ENCODE measurements at regions not wholly inside any gene's neighbourhood (a gene's known extent, or its start where the extent isn't known, plus 50 kb on each side); places are given as distances from the start of the nearest gene placed in this dataset.

DNA sequence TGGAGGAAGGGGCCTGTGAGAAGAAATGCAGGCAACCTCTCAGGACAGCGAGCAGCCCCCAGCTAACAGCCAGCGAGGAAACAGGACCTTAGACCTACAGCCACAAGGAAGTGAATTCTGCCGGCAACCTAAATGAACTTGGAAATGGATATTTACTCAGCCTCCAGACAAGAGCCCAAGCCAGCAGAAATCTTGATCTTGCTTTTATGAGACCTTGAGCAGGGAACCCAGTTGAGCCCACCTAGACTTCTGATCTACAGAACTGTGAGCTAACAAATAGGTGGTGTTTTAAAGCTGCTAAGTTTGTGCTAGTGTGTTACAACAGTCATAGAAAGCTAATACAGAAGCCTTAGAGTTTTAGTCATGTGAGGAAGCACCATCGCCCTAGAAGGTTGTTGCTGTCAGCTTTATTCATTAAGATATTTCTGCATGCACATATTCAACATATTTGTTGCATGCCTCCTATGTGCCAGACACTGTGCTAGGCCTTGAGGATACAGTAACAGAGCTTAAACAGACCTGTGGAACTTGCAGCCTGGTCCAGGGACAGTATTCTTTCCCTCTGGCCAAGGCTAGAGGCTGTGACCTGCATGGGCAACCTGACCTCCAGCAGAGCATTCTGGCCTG lies 50.3 kb downstream of the NALF2 start:
- POLR2A ChIA-PET: no interaction called here
- Mint-ChIP-seq H3K4me3 (no peak overlapping the region), H3K4me1 (peaks cover 25% of the 10 kb centered on the region), H3K36me3 (no peaks in the 10 kb centered on the region), H3K9me3 (peaks cover 5% of the 10 kb centered on the region; the same call in 1 of the 2 replicates), H3K27ac (0 out of 2 replicates have a peak overlapping the region, but pooled peaks have one; percentile 80), H3K27me3 (ENCODE audit: low read depth) (no peaks in the 10 kb centered on the region; the same call in 1 of the 2 replicates)
- DNase-seq (ENCODE audit: low spot score) (no peak), ATAC-seq (no peak)
- no peak for TF ChIP-seq ZNF396 (CRISPR knock-in tag; IDR thresholded peaks at IDR 0.05; ENCODE audit: borderline replicate concordance)
- TF ChIP-seq, protein P1, sequence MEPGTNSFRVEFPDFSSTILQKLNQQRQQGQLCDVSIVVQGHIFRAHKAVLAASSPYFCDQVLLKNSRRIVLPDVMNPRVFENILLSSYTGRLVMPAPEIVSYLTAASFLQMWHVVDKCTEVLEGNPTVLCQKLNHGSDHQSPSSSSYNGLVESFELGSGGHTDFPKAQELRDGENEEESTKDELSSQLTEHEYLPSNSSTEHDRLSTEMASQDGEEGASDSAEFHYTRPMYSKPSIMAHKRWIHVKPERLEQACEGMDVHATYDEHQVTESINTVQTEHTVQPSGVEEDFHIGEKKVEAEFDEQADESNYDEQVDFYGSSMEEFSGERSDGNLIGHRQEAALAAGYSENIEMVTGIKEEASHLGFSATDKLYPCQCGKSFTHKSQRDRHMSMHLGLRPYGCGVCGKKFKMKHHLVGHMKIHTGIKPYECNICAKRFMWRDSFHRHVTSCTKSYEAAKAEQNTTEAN (CRISPR knock-in tag; IDR thresholded peaks at IDR 0.05): no peak
- TF ChIP-seq MXD4 (CRISPR knock-in tag; IDR thresholded peaks at IDR 0.05; ENCODE audit: borderline replicate concordance): no peak
- TF ChIP-seq FOXK1 (CRISPR knock-in tag; IDR thresholded peaks at IDR 0.05): no peak
- TF ChIP-seq, protein P2, sequence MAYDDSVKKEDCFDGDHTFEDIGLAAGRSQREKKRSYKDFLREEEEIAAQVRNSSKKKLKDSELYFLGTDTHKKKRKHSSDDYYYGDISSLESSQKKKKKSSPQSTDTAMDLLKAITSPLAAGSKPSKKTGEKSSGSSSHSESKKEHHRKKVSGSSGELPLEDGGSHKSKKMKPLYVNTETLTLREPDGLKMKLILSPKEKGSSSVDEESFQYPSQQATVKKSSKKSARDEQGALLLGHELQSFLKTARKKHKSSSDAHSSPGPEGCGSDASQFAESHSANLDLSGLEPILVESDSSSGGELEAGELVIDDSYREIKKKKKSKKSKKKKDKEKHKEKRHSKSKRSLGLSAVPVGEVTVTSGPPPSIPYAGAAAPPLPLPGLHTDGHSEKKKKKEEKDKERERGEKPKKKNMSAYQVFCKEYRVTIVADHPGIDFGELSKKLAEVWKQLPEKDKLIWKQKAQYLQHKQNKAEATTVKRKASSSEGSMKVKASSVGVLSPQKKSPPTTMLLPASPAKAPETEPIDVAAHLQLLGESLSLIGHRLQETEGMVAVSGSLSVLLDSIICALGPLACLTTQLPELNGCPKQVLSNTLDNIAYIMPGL (CRISPR knock-in tag; IDR thresholded peaks at IDR 0.05): no peak
- TF ChIP-seq ZBTB21 (CRISPR knock-in tag; IDR thresholded peaks at IDR 0.05; ENCODE audit: borderline replicate concordance): no peak
- TF ChIP-seq TP53 (CRISPR knock-in tag; IDR thresholded peaks at IDR 0.05): no peak
- no peak for TF ChIP-seq SMAD4 (CRISPR knock-in tag; IDR thresholded peaks at IDR 0.05)
- CTCF ChIA-PET: no interaction called here

DNA sequence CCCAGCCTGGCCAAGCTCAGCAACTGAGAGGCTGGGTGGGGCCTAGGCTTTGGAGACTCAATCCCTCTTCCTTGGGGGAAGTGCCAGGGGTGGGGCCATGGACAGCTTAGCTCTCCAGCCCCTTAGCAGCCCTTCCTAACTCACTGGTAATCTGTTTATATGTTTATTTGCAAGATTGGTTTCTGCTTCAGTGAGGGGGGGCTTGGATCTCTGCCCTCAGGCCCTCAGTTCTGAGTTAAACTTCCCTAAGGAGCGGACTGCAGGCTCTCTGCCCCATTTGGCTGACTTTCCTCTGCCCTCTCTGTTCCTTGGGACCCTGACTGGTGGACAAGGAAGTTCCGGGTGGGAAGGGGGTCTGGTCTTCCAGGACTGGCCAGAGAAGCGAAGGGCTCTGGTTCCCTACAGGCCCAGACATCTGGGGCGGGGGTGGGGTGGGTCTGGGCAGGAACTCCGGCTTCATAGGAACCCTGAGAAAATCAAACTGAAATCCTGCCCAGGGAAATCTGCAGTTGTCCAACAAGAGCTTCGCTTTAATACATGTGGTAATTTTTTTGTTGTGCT lies 51.4 kb downstream of the NALF2 start:
- Mint-ChIP-seq H3K9me3 (peaks cover 5% of the 10 kb centered on the region; the same call in 1 of the 2 replicates), H3K4me1 (peaks cover 25% of the 10 kb centered on the region), H3K27ac (peak overlapping the region; percentile 95), H3K27me3 (ENCODE audit: low read depth) (no peaks in the 10 kb centered on the region; the same call in 1 of the 2 replicates), H3K4me3 (peak overlapping the region; percentile 64), H3K36me3 (no peaks in the 10 kb centered on the region)
- DNase-seq (ENCODE audit: low spot score) (no peak), ATAC-seq (no peak; the same call in 1 of the 2 replicates)
- POLR2A ChIA-PET: no interaction called here
- CTCF ChIA-PET: no interaction called here
- TF ChIP-seq, protein P3, sequence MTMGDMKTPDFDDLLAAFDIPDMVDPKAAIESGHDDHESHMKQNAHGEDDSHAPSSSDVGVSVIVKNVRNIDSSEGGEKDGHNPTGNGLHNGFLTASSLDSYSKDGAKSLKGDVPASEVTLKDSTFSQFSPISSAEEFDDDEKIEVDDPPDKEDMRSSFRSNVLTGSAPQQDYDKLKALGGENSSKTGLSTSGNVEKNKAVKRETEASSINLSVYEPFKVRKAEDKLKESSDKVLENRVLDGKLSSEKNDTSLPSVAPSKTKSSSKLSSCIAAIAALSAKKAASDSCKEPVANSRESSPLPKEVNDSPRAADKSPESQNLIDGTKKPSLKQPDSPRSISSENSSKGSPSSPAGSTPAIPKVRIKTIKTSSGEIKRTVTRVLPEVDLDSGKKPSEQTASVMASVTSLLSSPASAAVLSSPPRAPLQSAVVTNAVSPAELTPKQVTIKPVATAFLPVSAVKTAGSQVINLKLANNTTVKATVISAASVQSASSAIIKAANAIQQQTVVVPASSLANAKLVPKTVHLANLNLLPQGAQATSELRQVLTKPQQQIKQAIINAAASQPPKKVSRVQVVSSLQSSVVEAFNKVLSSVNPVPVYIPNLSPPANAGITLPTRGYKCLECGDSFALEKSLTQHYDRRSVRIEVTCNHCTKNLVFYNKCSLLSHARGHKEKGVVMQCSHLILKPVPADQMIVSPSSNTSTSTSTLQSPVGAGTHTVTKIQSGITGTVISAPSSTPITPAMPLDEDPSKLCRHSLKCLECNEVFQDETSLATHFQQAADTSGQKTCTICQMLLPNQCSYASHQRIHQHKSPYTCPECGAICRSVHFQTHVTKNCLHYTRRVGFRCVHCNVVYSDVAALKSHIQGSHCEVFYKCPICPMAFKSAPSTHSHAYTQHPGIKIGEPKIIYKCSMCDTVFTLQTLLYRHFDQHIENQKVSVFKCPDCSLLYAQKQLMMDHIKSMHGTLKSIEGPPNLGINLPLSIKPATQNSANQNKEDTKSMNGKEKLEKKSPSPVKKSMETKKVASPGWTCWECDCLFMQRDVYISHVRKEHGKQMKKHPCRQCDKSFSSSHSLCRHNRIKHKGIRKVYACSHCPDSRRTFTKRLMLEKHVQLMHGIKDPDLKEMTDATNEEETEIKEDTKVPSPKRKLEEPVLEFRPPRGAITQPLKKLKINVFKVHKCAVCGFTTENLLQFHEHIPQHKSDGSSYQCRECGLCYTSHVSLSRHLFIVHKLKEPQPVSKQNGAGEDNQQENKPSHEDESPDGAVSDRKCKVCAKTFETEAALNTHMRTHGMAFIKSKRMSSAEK (CRISPR knock-in tag; IDR thresholded peaks at IDR 0.05; ENCODE audit: borderline replicate concordance): no peak
- TF ChIP-seq, protein P4, sequence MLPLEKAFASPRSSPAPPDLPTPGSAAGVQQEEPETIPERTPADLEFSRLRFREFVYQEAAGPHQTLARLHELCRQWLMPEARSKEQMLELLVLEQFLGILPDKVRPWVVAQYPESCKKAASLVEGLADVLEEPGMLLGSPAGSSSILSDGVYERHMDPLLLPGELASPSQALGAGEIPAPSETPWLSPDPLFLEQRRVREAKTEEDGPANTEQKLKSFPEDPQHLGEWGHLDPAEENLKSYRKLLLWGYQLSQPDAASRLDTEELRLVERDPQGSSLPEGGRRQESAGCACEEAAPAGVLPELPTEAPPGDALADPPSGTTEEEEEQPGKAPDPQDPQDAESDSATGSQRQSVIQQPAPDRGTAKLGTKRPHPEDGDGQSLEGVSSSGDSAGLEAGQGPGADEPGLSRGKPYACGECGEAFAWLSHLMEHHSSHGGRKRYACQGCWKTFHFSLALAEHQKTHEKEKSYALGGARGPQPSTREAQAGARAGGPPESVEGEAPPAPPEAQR (CRISPR knock-in tag; IDR thresholded peaks at IDR 0.05): no peak
- no peak for TF ChIP-seq RORB (CRISPR knock-in tag; IDR thresholded peaks at IDR 0.05)
- TF ChIP-seq, protein P5, sequence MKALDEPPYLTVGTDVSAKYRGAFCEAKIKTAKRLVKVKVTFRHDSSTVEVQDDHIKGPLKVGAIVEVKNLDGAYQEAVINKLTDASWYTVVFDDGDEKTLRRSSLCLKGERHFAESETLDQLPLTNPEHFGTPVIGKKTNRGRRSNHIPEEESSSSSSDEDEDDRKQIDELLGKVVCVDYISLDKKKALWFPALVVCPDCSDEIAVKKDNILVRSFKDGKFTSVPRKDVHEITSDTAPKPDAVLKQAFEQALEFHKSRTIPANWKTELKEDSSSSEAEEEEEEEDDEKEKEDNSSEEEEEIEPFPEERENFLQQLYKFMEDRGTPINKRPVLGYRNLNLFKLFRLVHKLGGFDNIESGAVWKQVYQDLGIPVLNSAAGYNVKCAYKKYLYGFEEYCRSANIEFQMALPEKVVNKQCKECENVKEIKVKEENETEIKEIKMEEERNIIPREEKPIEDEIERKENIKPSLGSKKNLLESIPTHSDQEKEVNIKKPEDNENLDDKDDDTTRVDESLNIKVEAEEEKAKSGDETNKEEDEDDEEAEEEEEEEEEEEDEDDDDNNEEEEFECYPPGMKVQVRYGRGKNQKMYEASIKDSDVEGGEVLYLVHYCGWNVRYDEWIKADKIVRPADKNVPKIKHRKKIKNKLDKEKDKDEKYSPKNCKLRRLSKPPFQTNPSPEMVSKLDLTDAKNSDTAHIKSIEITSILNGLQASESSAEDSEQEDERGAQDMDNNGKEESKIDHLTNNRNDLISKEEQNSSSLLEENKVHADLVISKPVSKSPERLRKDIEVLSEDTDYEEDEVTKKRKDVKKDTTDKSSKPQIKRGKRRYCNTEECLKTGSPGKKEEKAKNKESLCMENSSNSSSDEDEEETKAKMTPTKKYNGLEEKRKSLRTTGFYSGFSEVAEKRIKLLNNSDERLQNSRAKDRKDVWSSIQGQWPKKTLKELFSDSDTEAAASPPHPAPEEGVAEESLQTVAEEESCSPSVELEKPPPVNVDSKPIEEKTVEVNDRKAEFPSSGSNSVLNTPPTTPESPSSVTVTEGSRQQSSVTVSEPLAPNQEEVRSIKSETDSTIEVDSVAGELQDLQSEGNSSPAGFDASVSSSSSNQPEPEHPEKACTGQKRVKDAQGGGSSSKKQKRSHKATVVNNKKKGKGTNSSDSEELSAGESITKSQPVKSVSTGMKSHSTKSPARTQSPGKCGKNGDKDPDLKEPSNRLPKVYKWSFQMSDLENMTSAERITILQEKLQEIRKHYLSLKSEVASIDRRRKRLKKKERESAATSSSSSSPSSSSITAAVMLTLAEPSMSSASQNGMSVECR (CRISPR knock-in tag; IDR thresholded peaks at IDR 0.05; ENCODE audit: borderline replicate concordance): no peak
- TF ChIP-seq, protein P6, sequence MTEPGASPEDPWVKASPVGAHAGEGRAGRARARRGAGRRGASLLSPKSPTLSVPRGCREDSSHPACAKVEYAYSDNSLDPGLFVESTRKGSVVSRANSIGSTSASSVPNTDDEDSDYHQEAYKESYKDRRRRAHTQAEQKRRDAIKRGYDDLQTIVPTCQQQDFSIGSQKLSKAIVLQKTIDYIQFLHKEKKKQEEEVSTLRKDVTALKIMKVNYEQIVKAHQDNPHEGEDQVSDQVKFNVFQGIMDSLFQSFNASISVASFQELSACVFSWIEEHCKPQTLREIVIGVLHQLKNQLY (CRISPR knock-in tag; IDR thresholded peaks at IDR 0.05): no peak
- TF ChIP-seq SMAD3 (CRISPR knock-in tag; IDR thresholded peaks at IDR 0.05; ENCODE audit: borderline replicate concordance): no peak
- no peak for TF ChIP-seq NFATC4 (CRISPR knock-in tag; IDR thresholded peaks at IDR 0.05)
- no peak for TF ChIP-seq TEAD4 (CRISPR knock-in tag; IDR thresholded peaks at IDR 0.05)
- TF ChIP-seq ZNF423 (CRISPR knock-in tag; IDR thresholded peaks at IDR 0.05): no peak
- TF ChIP-seq ZNF263 (CRISPR knock-in tag; IDR thresholded peaks at IDR 0.05; ENCODE audit: low read depth): no peak
- no peak for TF ChIP-seq ELF4 (CRISPR knock-in tag; IDR thresholded peaks at IDR 0.05; ENCODE audit: low read depth)
- TF ChIP-seq SMAD4 (CRISPR knock-in tag; IDR thresholded peaks at IDR 0.05): no peak
